Hepatic stellate cell (primary cell): ENCODE measurements at regions not wholly inside any gene's neighbourhood (a gene's known extent, or its start where the extent isn't known, plus 50 kb on each side); places are given as distances from the start of the nearest gene placed in this dataset.
"Not testable (repeated sequence)": the region's sequence is repeated elsewhere in the genome, so short reads cannot be mapped to it uniquely, and the experiment has no call there.

ENCODE experiments used
- DNase-seq: peaks from one replicate; pipeline ENCODE4 v3.0.0; 2011; ENCODE audit warnings: low spot score

DNA sequence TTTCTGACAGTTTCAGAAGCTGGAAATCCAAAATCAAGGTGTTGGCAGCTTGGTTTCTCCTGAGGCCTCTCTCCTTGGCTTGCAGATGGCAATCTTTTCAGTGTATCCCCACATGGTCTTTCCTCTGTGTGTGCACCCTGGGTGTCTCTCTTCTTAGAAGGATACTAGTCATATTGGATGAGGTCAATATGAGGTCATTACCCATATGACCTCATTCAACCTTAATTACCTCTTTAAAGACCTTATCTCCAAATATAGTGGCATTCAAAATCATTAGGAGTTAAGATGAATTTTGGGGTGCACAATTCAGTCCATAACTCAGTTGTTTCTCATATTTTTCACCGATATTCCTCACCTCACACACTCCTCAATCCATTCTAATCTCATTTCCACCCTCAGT, 92.4 kb upstream of the TGM3 start:
- no peak for DNase-seq

GRCh38 chr20:2204021-2204420, 91.8 kb upstream of the TGM3 start:
- DNase-seq, result no peak

DNA sequence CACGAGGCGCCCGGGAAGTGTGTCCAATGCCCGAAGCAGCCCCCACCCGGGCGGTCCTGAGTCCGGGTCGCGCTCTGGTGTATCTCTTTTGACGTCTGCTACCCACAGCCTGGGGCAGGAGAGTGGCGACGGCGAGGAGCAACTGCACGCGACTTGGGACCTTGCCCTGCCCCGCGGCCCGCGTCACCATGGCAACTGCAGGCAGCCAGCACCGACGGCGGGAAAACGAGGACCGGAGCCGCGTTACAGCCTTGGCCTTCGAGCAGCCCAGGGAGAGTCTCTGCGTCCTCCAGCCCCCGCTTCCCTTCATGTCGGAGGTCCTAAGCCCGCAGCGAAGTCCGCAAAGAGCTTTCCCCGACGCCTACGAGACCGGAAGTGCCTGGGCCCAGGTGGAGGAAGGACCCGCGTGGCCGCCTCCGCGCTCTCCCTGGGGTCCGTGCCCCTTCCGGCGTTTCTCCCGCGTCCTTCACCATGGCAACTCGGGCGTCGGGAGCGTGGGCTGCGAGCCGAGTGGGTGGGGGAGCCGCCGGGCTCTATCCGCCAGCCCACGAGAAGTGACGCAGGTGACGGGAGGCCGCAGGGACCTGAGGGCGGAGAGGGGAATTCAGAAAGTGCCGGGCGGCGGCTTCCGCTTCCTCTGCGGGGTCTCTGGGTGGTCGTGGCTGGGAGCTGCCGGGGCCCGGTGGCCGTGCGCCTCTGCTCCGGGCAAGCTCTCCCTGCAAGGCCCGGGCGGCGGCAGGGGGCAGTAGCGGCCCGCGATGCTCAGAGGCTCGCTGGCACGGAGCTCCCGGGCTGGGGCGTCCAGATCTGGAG, 88.6 kb upstream of the TGM3 start:
- DNase-seq, result peak; percentile 75

GRCh38 chr20:2207770-2208097, 88.1 kb upstream of the TGM3 start:
- DNase-seq, result no peak

GRCh38 chr20:2208897-2209296, 86.9 kb upstream of the TGM3 start:
- no peak for DNase-seq

GRCh38 chr20:2210646-2211552, 84.9 kb upstream of the TGM3 start:
- peak; percentile 12 for DNase-seq

- DNase-seq, result no peak
Measured at GRCh38 chr20:2212456-2213015, 83.3 kb upstream of the TGM3 start.

DNA sequence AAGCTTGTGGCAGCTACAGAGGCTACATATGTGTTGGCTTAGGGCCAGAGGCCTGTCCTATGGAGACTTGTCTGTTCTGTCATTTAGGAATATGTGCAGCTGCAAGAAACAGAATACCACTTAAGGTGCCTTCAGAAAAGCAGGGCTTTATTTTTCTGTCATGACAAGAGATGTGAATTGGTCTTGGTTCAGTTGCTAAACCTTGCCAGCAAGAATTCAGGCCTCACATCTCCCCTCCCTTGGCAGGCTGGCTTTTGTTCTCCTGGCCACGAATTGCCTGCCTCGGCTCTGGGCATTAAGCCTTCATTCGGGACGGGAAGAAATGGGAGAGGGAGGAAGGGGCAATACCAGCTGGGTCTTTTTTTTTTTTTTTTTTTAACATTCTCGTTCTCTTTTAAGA, 82.4 kb upstream of the TGM3 start:
- DNase-seq, result no peak

- DNase-seq, result no peak
Measured at GRCh38 chr20:2217857-2218539, 77.8 kb upstream of the TGM3 start.

- DNase-seq, result no peak
Measured at GRCh38 chr20:2219481-2220006, 76.3 kb upstream of the TGM3 start.

- DNase-seq, result no peak
Measured at GRCh38 chr20:2220298-2220697, 75.5 kb upstream of the TGM3 start.

- no peak for DNase-seq
Measured at GRCh38 chr20:2221921-2222320, 73.9 kb upstream of the TGM3 start.

DNA sequence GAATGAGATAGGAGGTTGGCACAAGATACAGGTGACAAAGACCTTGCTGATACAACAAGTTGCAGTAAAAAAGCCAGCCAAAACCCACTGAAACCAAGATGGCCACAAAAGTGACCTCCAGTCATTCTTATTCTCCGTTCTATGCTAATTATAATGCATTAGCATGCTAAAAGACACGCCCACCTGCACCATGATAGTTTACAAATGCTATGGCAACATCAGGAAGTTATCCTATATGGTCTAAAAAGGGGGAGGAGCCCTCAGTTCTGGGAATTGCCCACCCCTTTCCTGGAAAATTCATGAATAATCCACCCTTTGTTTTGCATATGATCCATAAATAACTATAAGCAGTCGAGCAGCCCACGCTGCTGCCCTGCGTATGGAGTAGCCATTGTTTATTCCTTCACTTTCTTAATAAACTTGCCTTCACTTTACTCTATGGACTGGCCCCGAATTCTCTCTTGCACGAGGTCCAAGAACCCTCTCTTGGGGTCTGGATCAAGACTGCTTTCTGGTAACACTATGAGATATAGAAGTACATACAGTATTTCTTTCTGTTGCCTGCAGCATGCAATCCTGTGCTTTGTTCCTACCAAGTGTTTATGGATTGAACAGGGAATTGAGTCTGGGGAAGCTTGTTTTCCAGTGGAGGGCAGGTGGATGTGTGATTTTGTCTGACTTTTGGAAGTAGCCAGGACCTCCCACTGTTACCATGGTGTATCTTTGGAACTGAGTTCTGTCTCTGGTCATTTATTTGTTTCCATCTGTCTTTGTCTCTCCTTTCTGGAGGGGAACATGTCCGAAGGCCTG, 72.0 kb upstream of the TGM3 start:
- no peak for DNase-seq

DNA sequence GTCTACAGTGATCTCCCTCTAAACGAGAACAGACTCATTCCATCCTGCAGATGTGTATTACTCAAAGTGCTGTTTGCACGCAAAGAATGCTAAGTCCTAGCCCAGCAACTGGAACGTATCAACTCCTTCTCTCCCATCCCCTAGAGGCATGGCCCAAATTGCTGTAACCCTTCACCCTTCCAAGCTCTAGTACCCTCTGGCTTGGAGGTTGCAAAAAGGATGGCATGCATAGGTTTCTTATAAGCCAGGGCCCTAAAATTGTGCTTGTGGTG, 71.5 kb upstream of the TGM3 start:
- no peak for DNase-seq

GRCh38 chr20:2227285-2227684, 68.5 kb upstream of the TGM3 start:
- not testable (repeated sequence) for DNase-seq

DNA sequence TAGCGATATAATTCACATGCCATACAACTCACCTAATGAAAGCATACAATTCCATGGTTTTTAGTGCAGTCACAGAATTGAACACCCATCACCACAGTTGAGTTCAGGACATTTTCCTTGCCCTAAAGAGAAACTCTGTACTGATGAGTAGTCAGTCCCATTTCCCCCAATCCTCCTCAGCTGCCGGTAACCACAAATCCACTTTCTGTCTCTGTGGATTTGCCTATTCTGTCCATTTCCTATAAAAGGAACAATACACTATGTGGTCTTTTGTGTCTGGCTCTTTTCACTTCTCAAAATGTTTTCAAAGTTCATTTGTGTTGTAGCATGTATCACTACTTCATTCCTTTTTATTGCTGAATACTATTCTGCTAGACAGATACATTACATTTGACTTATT, 67.9 kb upstream of the TGM3 start:
- DNase-seq, result no peak

DNA sequence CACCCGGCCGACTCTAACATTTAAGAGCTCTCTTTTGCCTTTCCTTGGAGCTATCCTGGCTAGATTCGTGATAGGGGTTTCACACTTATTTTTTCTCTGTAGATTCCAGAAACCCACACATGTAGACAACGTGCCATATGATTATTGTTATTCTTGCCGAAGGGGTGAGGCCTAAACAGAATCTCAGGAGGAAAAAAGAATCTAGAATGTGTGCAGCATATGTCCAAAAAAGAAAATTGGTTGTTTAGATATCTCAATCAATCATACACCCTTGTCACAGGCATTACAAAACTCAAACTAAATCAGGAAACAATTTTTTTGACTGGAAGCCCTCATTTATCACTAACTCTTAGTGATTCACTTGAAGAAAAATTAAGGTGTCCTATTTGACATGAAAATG, 66.9 kb upstream of the TGM3 start:
- DNase-seq, result no peak

DNA sequence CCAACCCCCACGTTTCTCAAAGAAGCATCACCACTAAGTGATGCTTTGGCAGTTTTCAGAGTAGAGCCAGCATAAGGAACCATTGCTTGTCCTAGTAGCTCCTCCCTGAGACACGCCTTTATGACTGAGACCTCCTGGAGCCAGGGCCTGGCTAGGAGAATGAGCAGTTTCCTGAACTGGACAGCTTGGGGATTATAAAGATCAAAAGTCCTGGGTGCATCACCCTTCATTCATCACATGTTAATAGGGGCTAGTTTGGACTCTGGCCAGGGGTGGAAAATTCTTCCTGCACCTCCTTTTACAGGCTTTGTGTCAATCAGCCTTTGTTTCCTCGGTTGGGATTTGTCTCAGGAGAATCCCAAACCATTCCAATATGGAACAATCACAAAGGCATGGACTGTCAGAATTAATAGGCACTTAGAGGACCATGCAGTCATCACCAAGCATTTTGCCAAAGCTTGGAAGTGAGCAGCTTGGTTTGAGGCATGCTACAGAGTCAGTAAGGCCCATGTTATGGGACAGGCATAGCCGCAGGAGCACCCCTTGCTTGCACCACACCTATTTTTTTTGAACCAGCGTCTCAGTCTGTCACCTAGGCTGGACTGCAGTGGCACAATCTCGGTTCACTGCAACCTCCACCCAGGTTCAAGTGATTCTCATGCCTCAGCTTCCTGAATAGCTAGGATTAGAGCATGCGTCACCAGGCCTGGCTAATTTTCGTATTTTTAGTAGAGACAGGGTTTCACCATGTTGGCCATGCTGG, 64.9 kb upstream of the TGM3 start:
- no peak for DNase-seq

DNA sequence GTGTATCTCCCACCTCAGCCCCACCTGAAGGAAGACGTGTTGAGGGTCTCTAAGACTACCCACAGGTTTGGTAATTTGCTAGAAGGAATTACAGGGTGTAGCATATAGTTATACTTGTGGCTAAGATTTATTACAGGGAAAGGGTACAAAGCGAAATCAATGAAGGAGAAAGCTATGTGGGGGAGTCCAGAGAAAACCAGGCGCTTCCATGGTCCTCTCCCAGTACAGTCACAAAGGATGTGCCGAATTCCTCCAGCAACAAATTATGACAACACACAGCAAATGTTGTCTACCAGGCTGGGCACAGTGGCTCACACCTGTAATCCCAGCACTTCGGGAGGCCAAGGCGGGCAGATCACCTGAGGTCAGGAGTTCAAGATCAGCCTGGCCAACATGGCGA, 64.1 kb upstream of the TGM3 start:
- no peak for DNase-seq

- no peak for DNase-seq
Measured at GRCh38 chr20:2234598-2235191, 61.1 kb upstream of the TGM3 start.

DNA sequence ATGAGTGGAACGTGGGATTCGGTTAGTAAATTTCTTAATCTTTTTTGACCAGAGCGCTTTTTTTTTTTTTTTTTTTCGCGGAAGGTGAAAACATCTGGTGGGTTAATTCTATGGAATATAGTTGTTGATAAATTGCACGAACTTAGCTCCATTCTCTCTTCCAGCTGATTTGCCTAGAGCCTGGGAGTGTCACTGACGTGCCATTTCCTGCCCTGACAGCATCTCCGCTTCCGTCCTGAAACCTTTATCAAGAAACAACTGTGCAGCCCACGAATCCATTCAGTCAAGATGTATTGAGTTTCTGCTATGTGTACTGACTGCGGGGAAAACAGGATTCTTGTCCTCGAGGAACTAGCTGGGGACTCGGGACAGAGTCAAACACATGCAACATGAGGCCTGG, 59.5 kb upstream of the TGM3 start:
- no peak for DNase-seq
